NCI-H226 (cell line): ENCODE measurements at regions not wholly inside any gene's neighbourhood (a gene's known extent, or its start where the extent isn't known, plus 50 kb on each side); places are given as distances from the start of the nearest gene placed in this dataset.
"Not testable (repeated sequence)": the region's sequence is repeated elsewhere in the genome, so short reads cannot be mapped to it uniquely, and the experiment has no call there.

Experiments used
- DNase-seq: peaks from one replicate; pipeline ENCODE4 v3.0.0-alpha.2; 2015

DNA sequence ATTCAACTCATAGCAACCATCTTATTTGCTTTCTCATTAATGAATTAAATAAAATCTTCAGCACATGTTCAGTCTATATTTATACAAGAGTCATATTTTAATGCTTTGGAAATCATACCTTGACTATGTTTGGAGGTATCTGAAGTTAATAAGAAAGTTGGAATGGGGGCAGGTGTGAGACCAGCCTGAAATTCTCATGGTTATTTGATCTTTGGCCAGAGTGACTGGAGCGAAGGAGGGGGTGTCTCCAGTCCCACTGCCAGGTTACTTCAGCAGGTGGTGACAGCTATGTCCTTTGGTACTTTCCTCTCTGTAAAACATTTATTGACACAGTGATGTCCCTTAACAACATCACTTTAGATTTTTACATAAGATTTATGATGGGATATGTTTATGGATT is 318.1 kb upstream of the SGCD start:
- DNase-seq: no peak

DNA sequence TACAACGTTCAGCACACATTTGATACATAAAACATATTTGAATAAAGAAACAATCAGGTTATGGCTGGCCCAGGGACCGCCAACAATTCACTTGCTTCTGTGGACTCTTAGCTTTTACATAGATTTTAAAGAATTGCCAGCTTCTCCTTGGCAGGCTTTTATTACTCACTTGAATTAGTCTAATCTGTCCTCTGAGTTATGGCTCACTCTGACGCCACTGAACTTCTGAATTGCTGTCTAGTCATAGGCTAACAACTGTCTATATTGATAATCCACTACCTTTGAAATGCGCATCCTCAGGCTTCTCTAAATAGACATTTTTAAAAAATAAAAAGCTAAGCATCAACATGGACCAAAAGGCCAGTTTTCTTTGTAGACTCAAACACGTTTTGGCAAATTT is 317.4 kb upstream of the SGCD start:
- DNase-seq: no peak

DNA sequence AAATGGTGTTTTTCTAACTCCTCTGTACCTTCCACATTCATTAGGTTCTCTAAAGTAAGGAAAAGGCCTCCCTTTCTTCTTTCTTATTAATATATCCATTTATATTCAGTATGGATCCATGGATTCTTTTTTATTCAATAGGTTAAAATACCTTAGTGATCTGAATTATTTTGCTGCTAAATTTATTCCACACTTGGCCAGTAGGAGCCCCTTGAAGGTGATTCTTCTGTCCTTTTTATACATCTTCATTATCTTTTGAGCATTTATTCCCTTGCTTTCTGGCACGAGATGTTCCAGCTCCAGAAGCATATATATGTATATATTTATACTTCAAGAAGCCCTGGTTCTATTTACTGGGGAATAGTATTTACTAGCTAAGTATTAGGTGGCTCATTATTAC is 311.8 kb upstream of the SGCD start:
- DNase-seq: no peak

DNA sequence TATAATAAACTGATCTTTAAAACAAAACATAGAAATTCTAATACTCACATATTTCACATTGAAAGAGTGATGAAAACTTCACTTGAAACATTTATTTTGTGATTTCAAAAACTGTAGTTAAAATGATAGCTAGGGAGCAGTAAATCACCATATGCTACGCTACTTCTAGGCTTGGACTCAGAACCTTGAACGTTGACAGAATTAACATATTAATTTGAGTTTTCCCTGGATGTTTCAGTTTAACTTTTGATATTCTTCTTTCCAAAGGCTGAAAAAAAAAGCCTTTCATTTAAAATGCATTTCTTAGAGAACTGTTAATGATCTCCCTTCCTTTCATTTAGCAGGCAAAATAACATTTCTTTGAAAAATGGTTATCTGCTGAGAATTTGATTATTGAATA is 307.8 kb upstream of the SGCD start:
- no peak for DNase-seq

GRCh38 chr5:156019571-156020180 is 307.3 kb upstream of the SGCD start:
- no peak for DNase-seq

GRCh38 chr5:156020647-156021046 is 306.3 kb upstream of the SGCD start:
- no peak for DNase-seq

- no peak for DNase-seq
Measured at GRCh38 chr5:156021866-156022265, 305.1 kb upstream of the SGCD start.

DNA sequence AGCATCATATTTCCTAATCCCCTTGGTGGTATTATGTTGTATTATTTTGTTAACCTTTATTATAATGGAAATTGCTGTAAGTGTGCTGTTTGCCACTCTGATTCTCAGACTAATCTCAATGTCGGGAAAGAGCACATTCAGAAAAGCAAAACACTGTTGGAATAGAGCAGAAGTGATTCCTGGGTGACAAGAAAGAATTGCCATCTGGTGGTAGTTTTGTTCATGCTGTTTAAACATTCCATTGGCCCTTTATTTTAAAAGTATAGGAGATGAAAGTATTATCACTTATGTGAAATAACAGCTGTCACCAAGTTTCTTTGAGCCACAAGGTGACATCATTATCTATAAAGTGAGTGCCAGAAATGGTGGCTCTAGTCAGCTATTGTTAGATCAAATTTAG is 301.3 kb upstream of the SGCD start:
- no peak for DNase-seq

- no peak for DNase-seq
Measured at GRCh38 chr5:156031181-156031580, 295.8 kb upstream of the SGCD start.

DNA sequence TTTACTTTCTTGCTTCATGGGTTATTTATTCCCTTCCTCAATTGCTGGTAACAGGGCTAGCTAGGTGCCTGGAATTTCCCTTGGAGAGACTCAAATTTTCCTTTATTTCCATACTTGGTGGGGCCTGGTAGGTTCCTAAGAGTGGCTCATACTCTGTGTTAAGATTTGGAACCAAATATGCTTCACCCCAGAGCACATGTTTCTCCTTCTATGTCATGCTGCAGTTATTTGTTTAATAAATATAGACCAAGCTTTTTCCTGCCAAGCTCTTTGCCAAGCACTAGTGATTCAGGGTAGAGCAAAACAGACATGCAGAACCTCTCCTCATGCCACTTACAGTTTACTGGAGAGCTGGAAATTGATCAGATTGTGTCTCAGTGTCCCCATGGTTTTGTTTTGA is 290.3 kb upstream of the SGCD start:
- DNase-seq: no peak

- DNase-seq: no peak
Measured at GRCh38 chr5:156037151-156037909, 289.6 kb upstream of the SGCD start.

DNA sequence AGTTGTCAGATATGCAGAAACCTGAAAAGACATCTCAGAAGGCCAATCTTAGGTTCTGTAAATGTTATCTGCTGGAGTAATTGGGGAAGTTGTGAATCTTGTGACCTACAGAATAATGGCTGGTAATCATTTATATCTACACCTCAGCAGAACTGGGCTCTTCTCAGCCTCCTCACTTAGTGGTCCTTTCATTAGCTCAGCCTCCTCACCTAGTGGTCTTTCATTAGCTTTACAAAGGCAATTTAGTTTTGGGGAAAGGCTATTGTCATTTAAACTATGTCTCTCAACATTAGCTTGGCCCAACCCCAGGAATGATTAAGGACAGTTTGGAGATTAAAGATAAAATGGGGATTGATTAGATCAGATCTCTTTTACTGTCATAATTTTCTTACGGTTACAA is 284.2 kb upstream of the SGCD start:
- no peak for DNase-seq

- DNase-seq: no peak
Measured at GRCh38 chr5:156043351-156043750, 283.6 kb upstream of the SGCD start.

DNA sequence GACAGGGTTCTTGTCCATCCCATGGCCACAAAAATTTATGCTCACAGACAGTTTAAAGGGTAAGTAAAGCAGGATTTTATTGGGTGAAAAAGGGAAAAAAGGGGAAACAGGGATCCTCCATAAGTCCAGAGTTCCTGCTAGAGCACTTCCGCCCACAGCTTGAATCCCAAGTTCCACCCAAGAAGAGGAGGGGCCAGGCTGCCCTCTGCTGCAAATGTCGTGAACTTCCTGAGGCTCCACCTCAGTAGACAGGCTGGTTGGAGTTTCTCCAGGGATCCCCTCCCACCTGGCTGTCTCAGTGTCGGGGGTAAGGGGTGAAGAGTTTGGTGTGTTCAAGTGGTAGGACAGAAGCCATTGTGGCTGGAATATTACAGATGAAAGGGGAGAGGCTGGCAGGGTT is 275.0 kb upstream of the SGCD start:
- no peak for DNase-seq

- no peak for DNase-seq
Measured at GRCh38 chr5:156052656-156053055, 274.3 kb upstream of the SGCD start.

- no peak for DNase-seq
Measured at GRCh38 chr5:156053056-156053455, 273.9 kb upstream of the SGCD start.

DNA sequence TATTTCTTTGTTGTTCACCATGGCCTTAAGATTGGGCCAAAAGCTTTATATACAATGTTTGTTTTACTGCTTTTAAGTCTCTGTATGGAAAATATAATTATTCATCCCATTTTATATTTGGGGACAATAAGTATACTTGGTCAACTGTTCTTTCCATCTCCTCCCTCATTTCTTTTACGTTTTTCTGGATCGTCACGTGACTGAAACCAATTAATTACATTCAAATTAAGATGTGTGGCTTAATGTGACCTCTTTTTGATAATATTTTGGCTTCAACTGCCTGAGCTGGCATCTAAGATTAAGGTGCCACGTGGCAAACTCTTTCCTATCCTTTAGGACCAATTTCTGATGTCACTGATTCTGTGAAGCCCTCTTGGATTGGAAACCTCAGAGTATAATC is 250.1 kb upstream of the SGCD start:
- no peak for DNase-seq

DNA sequence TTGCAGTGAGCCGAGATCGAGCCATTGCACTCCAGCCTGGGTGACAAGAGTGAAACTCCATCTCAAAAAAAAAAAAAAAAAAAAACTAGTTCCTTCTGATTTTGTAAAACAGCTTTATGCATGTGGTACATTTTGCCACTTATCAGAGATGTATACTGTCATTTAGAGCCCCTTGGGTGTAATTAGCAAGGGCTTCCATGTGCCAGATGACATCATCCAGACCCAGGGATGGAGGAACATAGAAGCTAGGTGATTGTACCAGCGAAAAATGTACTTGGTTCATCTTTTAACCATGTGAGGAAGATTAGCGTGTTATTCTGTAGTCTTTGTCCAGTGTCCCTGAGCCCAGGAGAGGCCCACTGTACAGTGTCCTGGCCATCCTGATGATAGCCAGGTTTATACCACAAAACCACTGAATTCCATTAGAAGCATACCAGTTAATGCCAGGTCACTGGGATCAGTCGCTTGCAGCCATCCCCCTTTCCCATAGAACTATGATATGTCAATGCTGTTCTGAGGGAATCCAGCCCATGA is 239.3 kb upstream of the SGCD start:
- no peak for DNase-seq

GRCh38 chr5:156089955-156090940 is 236.7 kb upstream of the SGCD start:
- not testable (repeated sequence) for DNase-seq

DNA sequence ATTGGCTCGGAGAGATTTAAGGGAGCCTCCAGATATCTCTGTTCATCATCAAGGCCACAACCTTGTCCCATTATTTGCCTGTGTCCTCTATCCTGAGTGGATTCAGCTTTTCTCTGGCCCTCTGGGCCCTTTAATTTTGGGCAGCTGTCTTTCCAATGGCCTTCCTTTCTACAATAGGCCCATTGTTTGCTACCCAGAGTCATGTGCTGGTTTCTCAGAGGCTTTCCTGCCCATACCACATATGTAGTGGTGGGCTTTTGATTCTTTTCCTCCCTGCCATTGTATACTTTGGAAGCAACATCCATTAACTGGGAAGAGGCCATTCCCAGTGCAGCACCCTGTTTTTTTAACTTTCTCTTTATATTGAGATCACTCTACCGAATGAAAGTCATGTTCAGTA is 233.9 kb upstream of the SGCD start:
- DNase-seq: no peak

DNA sequence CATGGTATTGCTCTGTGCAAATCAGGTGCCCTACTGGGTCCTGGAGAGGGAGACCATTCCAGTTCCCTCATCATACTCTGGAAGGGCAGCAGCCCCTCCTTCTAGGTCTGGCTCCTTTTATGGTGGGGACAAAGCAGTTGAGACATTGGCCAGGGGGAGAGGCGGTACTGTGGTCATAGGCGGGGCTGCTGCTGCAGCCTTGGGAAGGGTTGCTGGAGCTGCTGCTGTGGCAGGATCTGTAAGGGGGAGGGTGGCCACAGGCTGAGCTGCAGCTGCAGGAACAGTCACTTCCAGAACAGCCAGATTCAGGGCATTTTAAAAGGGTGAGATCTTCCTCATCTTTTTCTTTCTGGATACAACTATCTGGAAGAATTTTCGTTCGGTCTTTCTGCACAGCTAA is 233.0 kb upstream of the SGCD start:
- no peak for DNase-seq

DNA sequence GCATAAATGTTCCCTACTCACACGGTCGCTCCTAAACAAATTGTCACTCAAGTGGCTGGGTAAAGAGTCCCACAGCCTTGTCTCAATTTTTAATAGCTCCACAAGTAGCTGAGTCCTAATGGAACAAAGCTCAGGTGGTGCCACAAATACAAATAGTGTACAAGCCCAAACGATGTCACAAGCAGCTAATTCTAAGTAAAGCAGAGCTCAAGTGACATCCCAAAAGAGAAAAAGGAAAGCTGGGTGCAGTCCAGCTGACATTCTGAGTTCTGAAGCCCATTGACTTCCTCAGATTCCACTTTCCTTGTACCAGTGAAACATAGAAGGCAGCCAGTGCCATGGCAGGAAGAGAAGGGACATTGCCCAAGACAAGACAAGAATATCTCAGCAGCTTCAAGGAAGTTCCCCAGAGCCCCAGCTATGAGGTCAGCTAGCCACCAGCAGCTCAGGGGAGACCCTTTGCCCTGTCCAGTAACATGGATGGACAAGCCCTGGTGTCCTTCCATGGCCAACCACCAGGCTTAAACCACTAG is 231.2 kb upstream of the SGCD start:
- DNase-seq: no peak

GRCh38 chr5:156096259-156096658 is 230.7 kb upstream of the SGCD start:
- DNase-seq: no peak
